ENCODE measurements at regions not wholly inside any gene's neighbourhood (a gene's known extent, or its start where the extent isn't known, plus 50 kb on each side); places are given as distances from the start of the nearest gene placed in this dataset.
"Not testable (repeated sequence)": the region's sequence is repeated elsewhere in the genome, so short reads cannot be mapped to it uniquely, and the experiment has no call there.

- DNase-seq: no peak
Observed at GRCh38 chr10:129199826-129200225, 267.2 kb upstream of the MGMT start.

GRCh38 chr10:129203819-129204218, 263.2 kb upstream of the MGMT start:
- no peak for DNase-seq

GRCh38 chr10:129207297-129207696, 259.7 kb upstream of the MGMT start:
- DNase-seq: no peak

- DNase-seq: no peak
Observed at GRCh38 chr10:129210876-129211275, 256.2 kb upstream of the MGMT start.

- no peak for DNase-seq
Observed at GRCh38 chr10:129213256-129213655, 253.8 kb upstream of the MGMT start.

GRCh38 chr10:129213996-129214395, 253.0 kb upstream of the MGMT start:
- not testable (repeated sequence) for DNase-seq

- DNase-seq: no peak
Observed at GRCh38 chr10:129219364-129219763, 247.7 kb upstream of the MGMT start.

GRCh38 chr10:129222436-129222835, 244.6 kb upstream of the MGMT start:
- no peak for DNase-seq

GRCh38 chr10:129223363-129223762, 243.7 kb upstream of the MGMT start:
- no peak for DNase-seq

GRCh38 chr10:129224065-129224464, 243.0 kb upstream of the MGMT start:
- no peak for DNase-seq

GRCh38 chr10:129231821-129232220, 235.2 kb upstream of the MGMT start:
- no peak for DNase-seq

GRCh38 chr10:129233351-129234148, 233.5 kb upstream of the MGMT start:
- DNase-seq: no peak

GRCh38 chr10:129236274-129236691, 230.8 kb upstream of the MGMT start:
- no peak for DNase-seq

GRCh38 chr10:129241461-129241860, 225.6 kb upstream of the MGMT start:
- DNase-seq: no peak

GRCh38 chr10:129244298-129244697, 222.7 kb upstream of the MGMT start:
- no peak for DNase-seq

GRCh38 chr10:129244757-129245156, 222.3 kb upstream of the MGMT start:
- no peak for DNase-seq

GRCh38 chr10:129253161-129253864, 213.7 kb upstream of the MGMT start:
- no peak for DNase-seq

- no peak for DNase-seq
Observed at GRCh38 chr10:129253865-129254179, 213.2 kb upstream of the MGMT start.

- no peak for DNase-seq
Observed at GRCh38 chr10:129258283-129258923, 208.6 kb upstream of the MGMT start.

- DNase-seq: no peak
Observed at GRCh38 chr10:129259128-129259815, 207.8 kb upstream of the MGMT start.

GRCh38 chr10:129272176-129272575, 194.9 kb upstream of the MGMT start:
- DNase-seq: no peak

GRCh38 chr10:129272866-129273650, 194.0 kb upstream of the MGMT start:
- DNase-seq: no peak

- DNase-seq: no peak
Observed at GRCh38 chr10:129273860-129274259, 193.2 kb upstream of the MGMT start.

Data from EL (cell line).